Naive B cell (primary cell): ENCODE measurements at regions not wholly inside any gene's neighbourhood (a gene's known extent, or its start where the extent isn't known, plus 50 kb on each side); places are given as distances from the start of the nearest gene placed in this dataset.
A peak's percentile ranks its signal among the peaks of the same experiment; 100 is the strongest.

ENCODE experiments used
- ATAC-seq, 2 donors: fragments of 150-1000 bp; cut with Tn5 transposase; 2 replicates each; pipeline ENCODE4 v1.10.0; 2021; ENCODE audit warnings: low read depth in 2 of 2, mild to moderate bottlenecking in 2 of 2, moderate library complexity in 2 of 2
- DNase-seq: peaks from one replicate; pipeline ENCODE4 v3.0.0; 2022
- H3K27ac Mint-ChIP-seq, 6 donors: one replicate each; pipeline ENCODE4 v1.8.0; 2020 to 2022; ENCODE audit warnings: mild to moderate bottlenecking in 6 of 6, mixed read lengths in 6 of 6, moderate library complexity in 5 of 6, inconsistent platforms in 2 of 6
- H3K27me3 Mint-ChIP-seq, 3 donors: one replicate each; pipeline ENCODE4 v1.8.0; 2021 to 2022; ENCODE audit warnings: mixed read lengths in 3 of 3, mild to moderate bottlenecking in 1 of 3
- H3K36me3 Mint-ChIP-seq, 2 donors: one replicate each; pipeline ENCODE4 v1.8.0; 2020 to 2022; ENCODE audit warnings: mixed read lengths in 2 of 2, inconsistent platforms in 1 of 2, mild to moderate bottlenecking in 1 of 2
- H3K4me1 Mint-ChIP-seq, 3 donors: one replicate each; pipeline ENCODE4 v1.8.0; 2020 to 2022; ENCODE audit warnings: mixed read lengths in 3 of 3, inconsistent platforms in 1 of 3, mild to moderate bottlenecking in 1 of 3, moderate library complexity in 1 of 3
- H3K4me3 Mint-ChIP-seq, 8 donors: one replicate each; pipeline ENCODE4 v1.8.0; 2020 to 2022; ENCODE audit warnings: mild to moderate bottlenecking in 8 of 8, mixed read lengths in 8 of 8, moderate library complexity in 8 of 8, inconsistent platforms in 2 of 8
- H3K9me3 Mint-ChIP-seq, 7 donors: one replicate each; pipeline ENCODE4 v1.8.0; 2020 to 2022; ENCODE audit warnings: mixed read lengths in 7 of 7, mild to moderate bottlenecking in 5 of 7, inconsistent platforms in 2 of 7, moderate library complexity in 1 of 7

DNA sequence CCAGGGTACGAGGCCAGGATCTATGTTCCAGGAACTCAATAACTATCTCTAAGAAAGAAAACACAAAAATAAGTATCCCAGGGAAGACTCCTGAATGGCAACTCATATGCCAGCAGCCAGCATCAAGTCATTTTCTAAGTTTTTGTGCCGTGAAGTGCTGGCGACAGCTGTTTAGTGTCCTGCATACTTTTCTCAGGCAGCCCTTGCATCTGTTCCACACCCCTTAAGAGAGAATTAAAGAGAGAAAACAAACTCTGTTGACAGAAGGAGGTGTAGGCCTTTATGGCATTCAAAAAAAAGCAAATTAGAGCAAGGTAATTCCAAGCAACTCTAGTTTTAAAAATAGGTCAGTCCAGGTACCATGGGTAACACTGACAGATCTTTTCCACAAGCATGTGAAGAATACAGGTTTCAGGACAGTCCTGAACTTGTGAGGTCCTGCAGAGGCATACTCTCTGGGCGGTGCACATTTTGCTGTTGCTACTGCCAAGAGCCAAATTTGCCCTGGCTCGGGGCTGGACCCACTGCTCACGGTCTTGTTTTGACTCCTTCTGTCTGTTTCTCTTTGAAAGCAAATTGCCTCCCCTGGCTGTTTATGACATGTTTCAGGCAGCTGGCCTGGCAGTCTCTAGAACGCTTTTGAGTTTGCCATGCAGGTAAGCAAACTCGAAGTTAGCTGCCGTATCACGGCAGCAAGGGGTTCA lies 252.1 kb upstream of the ADAMTS9 start:
- Mint-ChIP-seq H3K4me3 (no peak overlapping the region), H3K27me3 (no peaks in the 10 kb centered on the region), H3K4me1 (no peaks in the 10 kb centered on the region), H3K36me3 (no peaks in the 10 kb centered on the region), H3K27ac (no peak overlapping the region), H3K9me3 (peaks cover 4 to 18% (median 5%) of the 10 kb centered on the region in 7 donors)
- no peak for DNase-seq
- ATAC-seq = no peak

DNA sequence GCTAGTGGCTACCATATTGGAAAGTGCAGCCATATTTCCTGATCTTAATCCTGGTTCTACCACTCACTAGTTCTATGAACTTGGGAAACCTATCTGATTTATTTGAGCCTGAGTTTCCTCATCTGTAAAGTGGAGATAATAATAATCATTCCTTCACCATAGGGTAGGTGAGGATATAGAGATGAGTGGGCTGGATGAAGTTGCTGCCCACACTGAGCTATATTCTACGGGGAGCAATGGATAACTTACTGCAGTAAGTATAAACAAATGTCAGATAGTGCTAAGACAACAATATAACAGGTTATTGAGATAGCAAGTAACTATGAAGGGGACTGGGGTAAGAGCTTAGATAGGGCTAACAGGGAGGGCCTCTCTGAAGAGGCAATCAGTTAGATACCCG lies 251.5 kb upstream of the ADAMTS9 start:
- H3K4me1 Mint-ChIP-seq = no peaks in the 10 kb centered on the region
- H3K27ac Mint-ChIP-seq = no peak overlapping the region
- H3K9me3 Mint-ChIP-seq = peaks cover 5 to 18% (median 6%) of the 10 kb centered on the region in 7 donors
- no peak overlapping the region for H3K4me3 Mint-ChIP-seq
- no peak for ATAC-seq
- no peaks in the 10 kb centered on the region for H3K36me3 Mint-ChIP-seq
- no peak for DNase-seq
- H3K27me3 Mint-ChIP-seq = no peaks in the 10 kb centered on the region

DNA sequence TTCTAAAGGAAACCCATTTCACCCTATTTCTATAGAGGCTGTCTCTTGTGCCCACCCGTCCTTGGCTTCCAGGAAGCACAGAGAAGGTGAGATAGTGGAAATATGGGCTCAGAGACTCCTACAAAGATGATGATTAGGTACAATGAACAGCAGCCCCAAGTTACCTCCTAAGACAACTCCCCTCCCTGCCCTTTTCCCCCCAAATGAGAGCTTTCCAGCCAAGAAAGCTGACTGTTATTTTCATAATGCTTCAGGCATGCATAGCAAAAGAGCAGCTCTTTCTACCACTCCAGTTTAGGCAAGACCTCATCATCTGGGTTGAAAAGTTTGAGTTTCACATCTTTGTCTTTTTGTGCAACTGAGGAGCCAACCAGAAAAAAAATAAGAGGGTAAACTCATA lies 248.8 kb upstream of the ADAMTS9 start:
- Mint-ChIP-seq H3K4me3 (peak overlapping the region in 1 of 8 donors; percentile 30), H3K27ac (no peak overlapping the region), H3K36me3 (no peaks in the 10 kb centered on the region), H3K27me3 (no peaks in the 10 kb centered on the region), H3K9me3 (peaks cover 8 to 29% (median 15%) of the 10 kb centered on the region in 7 donors), H3K4me1 (no peaks in the 10 kb centered on the region)
- no peak for ATAC-seq
- no peak for DNase-seq

DNA sequence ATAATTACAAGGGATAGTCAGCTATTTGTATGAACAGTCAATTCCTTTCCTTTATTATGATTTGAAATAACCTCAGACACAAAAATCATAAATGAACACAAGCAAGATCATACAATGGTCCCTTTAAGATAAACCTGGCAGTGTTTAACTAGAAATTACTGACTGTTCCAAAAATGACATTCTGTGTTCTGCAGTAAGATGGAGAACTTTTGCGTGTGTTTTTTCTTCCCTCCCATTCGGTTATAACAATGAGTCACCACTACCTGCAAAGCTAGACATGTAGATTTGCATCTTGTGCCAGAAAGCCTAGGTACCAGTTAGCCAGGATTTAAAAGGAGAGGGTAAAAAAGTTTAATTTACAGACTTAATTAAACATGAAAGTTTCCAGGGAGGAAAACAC lies 248.2 kb upstream of the ADAMTS9 start:
- ATAC-seq (no peak), DNase-seq (no peak)
- peaks cover 8 to 31% (median 11%) of the 10 kb centered on the region in 7 donors for H3K9me3 Mint-ChIP-seq
- no peaks in the 10 kb centered on the region for H3K4me1 Mint-ChIP-seq
- H3K4me3 Mint-ChIP-seq = no peak overlapping the region
- no peaks in the 10 kb centered on the region for H3K36me3 Mint-ChIP-seq
- no peak overlapping the region for H3K27ac Mint-ChIP-seq
- H3K27me3 Mint-ChIP-seq = no peaks in the 10 kb centered on the region

DNA sequence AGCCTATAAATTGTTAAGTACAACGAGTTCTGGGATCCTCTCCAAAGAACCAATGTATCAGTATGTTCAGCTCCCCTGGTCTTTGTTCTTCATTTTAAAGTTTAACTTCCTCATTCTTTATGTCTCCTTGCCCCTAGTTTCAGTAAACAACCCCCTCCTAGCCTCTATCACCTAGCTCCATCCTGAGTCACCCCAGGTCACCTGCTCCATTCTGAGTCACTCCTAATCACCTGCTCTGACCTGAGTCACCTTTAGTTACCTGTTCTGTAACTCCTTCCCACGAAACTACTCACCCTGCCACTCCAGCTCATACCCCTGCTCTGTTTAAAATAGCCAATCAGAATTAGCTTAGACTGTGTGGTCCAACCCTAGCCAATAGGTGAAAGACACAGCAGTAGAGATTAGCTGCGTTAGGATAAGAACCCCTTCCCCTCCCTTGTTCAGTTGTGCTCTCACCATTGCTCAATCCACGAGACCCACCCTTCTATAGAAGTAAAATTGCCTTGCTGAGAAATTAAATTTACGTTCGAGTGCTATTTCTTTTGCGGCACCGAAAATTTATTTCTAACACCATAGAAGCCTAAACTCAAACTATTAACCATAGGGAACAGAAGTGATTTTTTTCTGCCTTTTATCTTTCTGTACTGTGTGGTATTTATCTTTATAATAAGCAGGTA lies 245.0 kb upstream of the ADAMTS9 start:
- no peaks in the 10 kb centered on the region for H3K36me3 Mint-ChIP-seq
- H3K27ac Mint-ChIP-seq = peak overlapping the region in 1 of 6 donors; percentile 70
- H3K9me3 Mint-ChIP-seq = peaks cover 6 to 35% (median 10%) of the 10 kb centered on the region in 7 donors
- H3K27me3 Mint-ChIP-seq = no peaks in the 10 kb centered on the region
- ATAC-seq (no peak), DNase-seq (no peak)
- no peak overlapping the region for H3K4me3 Mint-ChIP-seq
- H3K4me1 Mint-ChIP-seq = no peaks in the 10 kb centered on the region

DNA sequence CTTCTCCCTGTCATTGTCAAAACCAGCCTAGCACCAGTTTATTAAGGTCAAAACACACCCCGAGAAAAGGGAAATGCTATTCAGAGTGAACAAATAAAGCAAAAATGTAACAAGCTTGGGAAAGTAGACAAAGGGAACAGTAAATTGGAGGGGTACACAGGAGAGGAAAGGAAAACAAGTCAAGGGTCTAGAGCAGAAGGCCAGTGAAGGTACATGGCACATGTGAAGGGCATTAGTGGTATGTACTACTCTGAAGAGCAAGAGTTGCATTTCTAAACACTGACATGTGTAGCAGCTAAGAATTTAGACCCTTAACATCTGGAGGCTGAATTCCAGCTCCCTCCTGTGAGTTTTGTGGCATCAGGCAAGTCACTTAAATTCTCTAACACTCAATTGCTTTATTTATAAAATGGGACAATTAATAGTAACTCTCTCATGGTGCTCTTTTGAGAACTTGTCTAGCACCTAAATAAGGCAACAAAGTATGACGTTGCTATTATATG lies 244.3 kb upstream of the ADAMTS9 start:
- Mint-ChIP-seq H3K27me3 (no peaks in the 10 kb centered on the region), H3K27ac (no peak overlapping the region)

DNA sequence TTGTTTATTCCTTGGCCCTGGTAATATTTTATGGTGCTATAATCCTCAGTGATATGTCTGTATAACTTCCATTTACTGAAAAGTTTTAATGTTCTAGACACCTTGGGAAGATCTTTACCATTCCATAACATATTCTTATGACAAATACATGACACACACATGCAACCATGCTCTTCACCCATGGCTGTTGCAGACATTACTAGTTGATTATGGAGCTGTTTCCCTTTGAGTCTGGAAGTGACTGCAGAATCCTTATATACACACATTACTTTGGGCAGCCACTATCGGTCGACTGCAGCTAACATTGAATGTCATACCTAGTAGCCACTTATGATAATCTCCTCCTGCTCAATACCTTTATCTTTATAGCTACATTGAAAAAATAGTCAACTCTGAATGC lies 243.1 kb upstream of the ADAMTS9 start:
- DNase-seq (no peak), ATAC-seq (no peak)
- H3K9me3 Mint-ChIP-seq = peaks cover 5 to 35% (median 10%) of the 10 kb centered on the region in 7 donors
- no peak overlapping the region for H3K27ac Mint-ChIP-seq
- no peaks in the 10 kb centered on the region for H3K36me3 Mint-ChIP-seq
- no peak overlapping the region for H3K4me3 Mint-ChIP-seq
- H3K4me1 Mint-ChIP-seq = no peaks in the 10 kb centered on the region
- H3K27me3 Mint-ChIP-seq = no peaks in the 10 kb centered on the region

More for the DNA sequence above, 244.3 kb upstream of the ADAMTS9 start:
- H3K9me3 Mint-ChIP-seq = peaks cover 6 to 35% (median 10%) of the 10 kb centered on the region in 7 donors
- no peaks in the 10 kb centered on the region for H3K36me3 Mint-ChIP-seq
- no peak overlapping the region for H3K4me3 Mint-ChIP-seq
- DNase-seq = no peak
- no peaks in the 10 kb centered on the region for H3K4me1 Mint-ChIP-seq
- no peak for ATAC-seq

DNA sequence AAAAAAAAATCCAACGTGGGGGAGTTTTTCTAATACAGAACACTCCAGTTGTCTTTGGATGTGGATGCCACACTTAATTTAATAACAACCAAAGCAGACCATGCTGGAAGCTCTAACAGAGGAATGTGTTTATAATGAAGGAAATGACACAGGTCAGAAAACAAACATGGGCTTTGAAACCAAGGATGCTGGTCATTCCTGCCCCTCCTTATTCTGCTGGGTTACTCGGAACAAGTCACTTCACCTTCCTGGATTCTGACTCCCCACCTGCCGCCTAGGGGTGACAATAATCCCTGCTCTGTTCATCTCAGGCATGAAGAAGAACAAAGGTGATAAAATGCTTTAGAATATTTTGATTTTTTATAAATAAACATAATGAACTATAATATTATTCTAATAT lies 240.9 kb upstream of the ADAMTS9 start:
- H3K27me3 Mint-ChIP-seq = no peaks in the 10 kb centered on the region
- H3K36me3 Mint-ChIP-seq = no peaks in the 10 kb centered on the region
- ATAC-seq (no peak), DNase-seq (no peak)
- H3K4me3 Mint-ChIP-seq = no peak overlapping the region
- H3K9me3 Mint-ChIP-seq = peaks cover 0 to 22% (median 10%) of the 10 kb centered on the region in 7 donors
- no peaks in the 10 kb centered on the region for H3K4me1 Mint-ChIP-seq
- H3K27ac Mint-ChIP-seq = no peak overlapping the region

DNA sequence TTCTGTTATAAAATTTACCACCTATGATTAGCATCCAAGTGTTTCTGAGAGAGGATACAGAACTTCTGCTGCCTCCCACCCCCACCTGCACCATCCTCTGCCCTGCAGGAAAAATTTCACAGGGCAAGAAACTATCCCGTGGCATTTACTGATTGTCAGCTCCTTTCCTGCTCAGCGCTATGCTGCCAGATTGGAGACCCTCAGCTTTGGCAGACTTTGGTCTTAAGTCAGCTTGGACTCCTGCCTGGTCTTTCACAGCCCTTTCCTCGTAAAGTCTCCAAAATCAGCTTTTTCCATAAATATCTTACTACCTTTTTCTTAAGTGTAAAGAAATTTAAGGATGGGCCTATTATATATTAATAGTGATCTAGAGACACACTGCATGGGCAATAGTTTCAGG lies 239.9 kb upstream of the ADAMTS9 start:
- H3K4me1 Mint-ChIP-seq = no peaks in the 10 kb centered on the region
- no peaks in the 10 kb centered on the region for H3K27me3 Mint-ChIP-seq
- ATAC-seq = no peak
- peaks cover 0 to 14% (median 6%) of the 10 kb centered on the region in 7 donors for H3K9me3 Mint-ChIP-seq
- no peak overlapping the region for H3K4me3 Mint-ChIP-seq
- H3K27ac Mint-ChIP-seq = no peak overlapping the region
- no peaks in the 10 kb centered on the region for H3K36me3 Mint-ChIP-seq
- no peak for DNase-seq

DNA sequence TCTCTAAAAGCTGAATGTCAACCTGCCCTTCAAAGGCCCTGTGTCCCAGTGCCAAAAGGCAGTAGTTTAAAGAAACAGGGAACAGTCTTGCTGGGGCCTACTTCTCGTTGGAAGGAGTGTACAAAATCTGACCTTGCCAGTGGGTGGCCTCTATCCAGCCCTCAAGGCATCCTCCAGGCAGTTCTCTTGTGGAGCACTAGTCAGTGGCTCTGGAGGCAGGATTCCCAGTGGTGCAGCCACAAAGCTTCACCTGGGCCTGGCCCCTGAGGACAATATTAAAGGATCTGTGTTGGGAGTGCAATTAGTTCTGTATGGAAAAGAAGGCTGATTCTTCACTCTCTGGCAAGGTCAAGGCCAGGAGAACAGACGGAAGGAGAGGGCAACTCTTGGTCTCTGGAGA lies 237.8 kb upstream of the ADAMTS9 start:
- H3K4me3 Mint-ChIP-seq = no peak overlapping the region
- H3K27ac Mint-ChIP-seq = no peak overlapping the region
- no peaks in the 10 kb centered on the region for H3K27me3 Mint-ChIP-seq
- no peak for DNase-seq
- no peaks in the 10 kb centered on the region for H3K4me1 Mint-ChIP-seq
- H3K36me3 Mint-ChIP-seq = no peaks in the 10 kb centered on the region
- ATAC-seq = no peak
- H3K9me3 Mint-ChIP-seq = peaks cover 0 to 6% (median 3%) of the 10 kb centered on the region in 7 donors

DNA sequence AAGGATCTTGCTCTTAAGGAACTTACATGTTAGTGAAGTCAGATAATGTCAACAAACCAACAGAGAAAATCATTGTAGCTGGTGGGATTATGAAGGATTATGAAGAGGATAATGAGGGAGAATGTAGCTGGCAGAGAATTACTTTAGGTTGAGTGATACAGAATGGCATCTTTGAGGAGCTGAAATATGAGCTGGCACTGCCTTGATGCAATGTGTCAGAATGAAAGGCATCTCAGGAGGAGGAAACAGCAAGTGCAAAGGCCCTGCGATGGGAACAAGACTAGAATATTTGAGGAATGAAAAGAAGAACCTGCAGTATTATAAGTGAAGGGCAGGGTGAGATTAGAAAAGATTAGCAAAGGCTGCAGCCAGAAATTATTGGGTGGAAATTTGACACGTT lies 237.2 kb upstream of the ADAMTS9 start:
- Mint-ChIP-seq H3K4me3 (no peak overlapping the region), H3K36me3 (no peaks in the 10 kb centered on the region), H3K9me3 (peaks cover 0 to 6% (median 0%) of the 10 kb centered on the region in 7 donors), H3K4me1 (no peaks in the 10 kb centered on the region), H3K27me3 (no peaks in the 10 kb centered on the region), H3K27ac (no peak overlapping the region)
- DNase-seq (no peak), ATAC-seq (no peak)

DNA sequence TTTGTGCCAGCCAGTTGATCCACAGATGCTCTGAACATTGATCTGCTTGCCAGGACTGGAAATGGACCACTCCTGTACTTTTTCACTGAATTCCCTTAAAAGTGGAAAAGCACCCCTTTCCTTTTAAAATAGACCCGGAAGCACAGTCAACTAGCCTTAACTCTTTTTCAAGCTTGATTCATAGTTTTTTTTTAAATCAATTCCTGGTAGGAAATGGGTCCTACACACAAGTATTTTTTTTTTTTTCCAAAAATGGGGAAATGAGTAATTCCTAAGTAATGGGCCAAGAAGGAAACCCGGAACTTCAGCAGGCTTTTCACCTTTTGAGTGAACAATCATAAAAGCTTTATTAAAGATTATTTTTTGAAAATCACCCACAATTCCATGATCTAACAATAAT lies 234.4 kb upstream of the ADAMTS9 start:
- no peak for DNase-seq
- Mint-ChIP-seq H3K9me3 (peaks cover 0 to 6% (median 0%) of the 10 kb centered on the region in 7 donors), H3K4me3 (no peak overlapping the region), H3K27me3 (no peaks in the 10 kb centered on the region), H3K4me1 (no peaks in the 10 kb centered on the region), H3K27ac (no peak overlapping the region), H3K36me3 (no peaks in the 10 kb centered on the region)
- ATAC-seq = no peak

DNA sequence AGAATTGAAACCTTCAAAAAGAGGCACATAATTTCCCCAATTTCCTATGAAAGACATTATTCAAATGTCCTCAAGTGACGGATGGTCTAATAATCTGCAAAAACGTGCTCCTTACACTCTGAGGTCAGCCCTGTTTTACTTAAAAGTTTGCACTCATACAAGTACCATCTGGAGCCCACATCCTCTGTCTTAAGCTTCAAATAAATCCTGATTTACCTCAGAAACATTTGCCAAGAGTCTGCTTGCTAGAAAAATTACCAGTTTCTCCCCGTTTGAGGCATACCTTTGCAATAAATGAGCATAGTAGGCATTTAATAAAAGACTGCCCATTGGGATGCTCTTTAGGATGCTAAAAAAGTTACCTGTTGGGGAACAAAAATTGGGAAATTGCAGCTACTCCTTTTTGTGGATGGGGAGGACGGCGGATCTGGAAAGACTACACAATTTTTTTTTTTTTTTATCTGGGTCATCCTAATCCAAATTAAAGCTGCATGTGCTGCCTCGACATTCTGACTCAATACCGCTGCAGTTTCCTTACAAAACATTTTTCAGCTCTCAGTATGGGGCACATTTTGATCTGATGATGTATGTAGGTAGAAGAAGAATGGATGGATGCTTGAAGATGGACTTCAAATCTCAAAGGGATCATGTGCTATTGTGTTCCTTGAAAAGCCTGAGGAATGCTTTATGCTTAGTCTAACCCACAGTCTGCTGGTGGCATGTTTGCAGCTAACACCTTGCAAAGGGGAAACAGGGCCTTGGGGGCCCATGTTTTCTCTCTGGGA lies 233.7 kb upstream of the ADAMTS9 start:
- no peak for DNase-seq
- Mint-ChIP-seq H3K9me3 (peaks cover 0 to 6% (median 0%) of the 10 kb centered on the region in 7 donors), H3K27me3 (no peaks in the 10 kb centered on the region), H3K4me3 (no peak overlapping the region), H3K36me3 (no peaks in the 10 kb centered on the region), H3K4me1 (no peaks in the 10 kb centered on the region), H3K27ac (no peak overlapping the region)
- ATAC-seq = no peak

DNA sequence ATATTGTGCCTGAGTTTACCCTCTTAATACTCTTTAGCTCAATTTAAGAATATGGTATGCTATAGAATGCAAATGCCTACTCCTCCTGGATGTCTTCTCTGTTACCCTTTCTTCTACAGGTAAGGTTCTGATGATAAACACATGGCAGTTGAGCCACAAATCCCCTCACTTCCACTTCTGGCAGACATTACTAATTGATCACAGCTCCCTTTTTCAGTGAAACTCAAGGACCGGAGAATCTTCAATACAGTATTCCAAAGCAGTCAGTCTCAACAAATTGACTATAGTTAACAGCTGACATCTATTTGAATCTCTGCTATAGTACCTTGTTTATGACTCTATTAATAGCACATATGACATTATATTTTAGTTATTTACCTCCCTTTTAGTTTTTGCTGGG lies 232.1 kb upstream of the ADAMTS9 start:
- H3K27me3 Mint-ChIP-seq = no peaks in the 10 kb centered on the region
- no peak overlapping the region for H3K27ac Mint-ChIP-seq
- DNase-seq = no peak
- no peak overlapping the region for H3K4me3 Mint-ChIP-seq
- H3K9me3 Mint-ChIP-seq = peaks cover 0 to 5% (median 0%) of the 10 kb centered on the region in 7 donors
- no peak for ATAC-seq
- no peaks in the 10 kb centered on the region for H3K36me3 Mint-ChIP-seq
- no peaks in the 10 kb centered on the region for H3K4me1 Mint-ChIP-seq
